ENCODE measurements at regions not wholly inside any gene's neighbourhood (a gene's known extent, or its start where the extent isn't known, plus 50 kb on each side); places are given as distances from the start of the nearest gene placed in this dataset.
"Not testable (repeated sequence)": the region's sequence is repeated elsewhere in the genome, so short reads cannot be mapped to it uniquely, and the experiment has no call there.

- no peak for DNase-seq (ENCODE audit: low spot score)
Observed at GRCh38 chr17:53490447-53490968, 332.2 kb upstream of the KIF2B start.

GRCh38 chr17:53483704-53484103 is 339.0 kb upstream of the KIF2B start:
- no peak for DNase-seq (ENCODE audit: low spot score)

GRCh38 chr17:53475002-53475401 is 347.7 kb upstream of the KIF2B start:
- no peak for DNase-seq (ENCODE audit: low spot score)

- no peak for DNase-seq (ENCODE audit: low spot score)
Observed at GRCh38 chr17:53472586-53472985, 350.1 kb upstream of the KIF2B start.

- DNase-seq (ENCODE audit: low spot score) = no peak
Observed at GRCh38 chr17:53471514-53471913, 351.2 kb upstream of the KIF2B start.

- DNase-seq (ENCODE audit: low spot score) = no peak
Observed at GRCh38 chr17:53470626-53471025, 352.1 kb upstream of the KIF2B start.

- no peak for DNase-seq (ENCODE audit: low spot score)
Observed at GRCh38 chr17:53466733-53467132, 356.0 kb upstream of the KIF2B start.

- DNase-seq (ENCODE audit: low spot score) = not testable (repeated sequence)
Observed at GRCh38 chr17:53464396-53464795, 358.3 kb upstream of the KIF2B start.

- no peak for DNase-seq (ENCODE audit: low spot score)
Observed at GRCh38 chr17:53463363-53463762, 359.4 kb upstream of the KIF2B start.

GRCh38 chr17:53462393-53462811 is 360.3 kb upstream of the KIF2B start:
- DNase-seq (ENCODE audit: low spot score) = no peak

GRCh38 chr17:53455943-53456342 is 366.8 kb upstream of the KIF2B start:
- not testable (repeated sequence) for DNase-seq (ENCODE audit: low spot score)

GRCh38 chr17:53454337-53454736 is 368.4 kb upstream of the KIF2B start:
- DNase-seq (ENCODE audit: low spot score) = no peak

- no peak for DNase-seq (ENCODE audit: low spot score)
Observed at GRCh38 chr17:53449324-53449723, 373.4 kb upstream of the KIF2B start.

GRCh38 chr17:53428913-53429312 is 393.8 kb upstream of the KIF2B start:
- no peak for DNase-seq (ENCODE audit: low spot score)

- DNase-seq (ENCODE audit: low spot score) = no peak
Observed at GRCh38 chr17:53426505-53426904, 396.2 kb upstream of the KIF2B start.

- no peak for DNase-seq (ENCODE audit: low spot score)
Observed at GRCh38 chr17:53420035-53420641, 402.6 kb upstream of the KIF2B start.

- no peak for DNase-seq (ENCODE audit: low spot score)
Observed at GRCh38 chr17:53409588-53409987, 413.1 kb upstream of the KIF2B start.

GRCh38 chr17:53406907-53407306 is 415.8 kb upstream of the KIF2B start:
- DNase-seq (ENCODE audit: low spot score) = no peak

- DNase-seq (ENCODE audit: low spot score) = no peak
Observed at GRCh38 chr17:53391197-53391596, 431.5 kb upstream of the KIF2B start.

- DNase-seq (ENCODE audit: low spot score) = no peak
Observed at GRCh38 chr17:53390575-53390974, 432.2 kb upstream of the KIF2B start.

- DNase-seq (ENCODE audit: low spot score) = no peak
Observed at GRCh38 chr17:53387745-53388144, 435.0 kb upstream of the KIF2B start.

GRCh38 chr17:53353919-53354351 is 468.8 kb upstream of the KIF2B start:
- no peak for DNase-seq (ENCODE audit: low spot score)

GRCh38 chr17:53344778-53345177 is 477.9 kb upstream of the KIF2B start:
- no peak for DNase-seq (ENCODE audit: low spot score)

- DNase-seq (ENCODE audit: low spot score) = no peak
Observed at GRCh38 chr17:53336281-53336680, 486.4 kb upstream of the KIF2B start.

Data from mucosa of gallbladder (tissue), 1 donor.